B cell (primary cell): ENCODE measurements at regions not wholly inside any gene's neighbourhood (a gene's known extent, or its start where the extent isn't known, plus 50 kb on each side); places are given as distances from the start of the nearest gene placed in this dataset.

Experiments
- ATAC-seq: fragments of 200-7000 bp; cut with Tn5 transposase; one replicate; pipeline ENCODE4 v1.10.0; 2021; ENCODE audit warnings: low read depth, mild to moderate bottlenecking, moderate number of reproducible peaks, moderate library complexity
- CTCF ChIA-PET: fragments of 350-600 bp; sonication (Branson Sonifier 250); formaldehyde crosslinking; loops from one replicate; lab custom pipeline; 2021; ENCODE audit warnings: antibody characterized with exemption, inconsistent platforms; lab: Charles Lee
- POLR2A ChIA-PET: fragments of 350-600 bp; sonication (Branson Sonifier 250); formaldehyde crosslinking; loops from one replicate; lab custom pipeline; 2021; ENCODE audit warnings: antibody characterized with exemption; lab: Charles Lee
- DNase-seq: peaks from one replicate; pipeline ENCODE4 v3.0.0; 2013
- H2AFZ ChIP-seq: 2 replicates; pipeline ENCODE4 v1.6.1; 2012; ENCODE audit warnings: mild to moderate bottlenecking, low read depth, low read length; ENCODE audit not compliant: insufficient read depth, poor library complexity, severe bottlenecking
- H3K27ac ChIP-seq, 2 donors: 1 replicate in 1 of 2; 2 replicates in 1 of 2; pipeline ENCODE4 v1.5.1; 2012 to 2013; ENCODE audit warnings: low read length in 2 of 2, mild to moderate bottlenecking in 2 of 2, moderate library complexity in 1 of 2
- H3K27me3 ChIP-seq, 4 experiments: fragments of 200-600 bp in 1 of 4; sonication (generic) in 1 of 4; replicated peaks in 1 of 4; 1 replicate in 2 of 4; 2 replicates in 2 of 4; pipeline versions ENCODE4 v1.6.1 to v1.7.0; 2013 to 2016; ENCODE audit warnings: low read length in 3 of 4, mild to moderate bottlenecking in 2 of 4, mixed read lengths in 1 of 4, moderate library complexity in 1 of 4; ENCODE audit not compliant: insufficient read depth in 4 of 4, control insufficient read depth in 3 of 4; ENCODE audit errors: control extremely low read depth in 1 of 4
- H3K36me3 ChIP-seq, 2 experiments: replicated peaks in 1 of 2; 1 replicate in 1 of 2; 2 replicates in 1 of 2; pipeline versions ENCODE4 v1.6.1 to v1.7.1; 2013; ENCODE audit warnings: low read length in 1 of 2; ENCODE audit not compliant: insufficient read depth in 2 of 2, control insufficient read depth in 1 of 2; ENCODE audit errors: control extremely low read depth in 1 of 2, extremely low read depth in 1 of 2
- H3K4me1 ChIP-seq, 2 donors: fragments of 200-600 bp in 1 of 2; sonication (generic) in 1 of 2; 1 replicate in 1 of 2; 2 replicates in 1 of 2; pipeline versions ENCODE4 v1.5.1 to v1.6.1; 2013 to 2017; ENCODE audit warnings: low read length in 2 of 2; ENCODE audit not compliant: control insufficient read depth in 2 of 2, insufficient read depth in 2 of 2
- H3K4me2 ChIP-seq: replicated peaks from 2 replicates; pipeline ENCODE3; 2012; ENCODE audit warnings: mild to moderate bottlenecking, low read depth, low read length; ENCODE audit not compliant: poor library complexity, severe bottlenecking
- H3K4me3 ChIP-seq, 5 experiments: fragments of 200-600 bp in 1 of 5; sonication (generic) in 1 of 5; 1 replicate in 3 of 5; 2 replicates in 2 of 5; pipeline versions ENCODE4 v1.5.1 to v1.7.0; 2011 to 2016; ENCODE audit warnings: low read length in 4 of 5, mild to moderate bottlenecking in 4 of 5, low read depth in 2 of 5, control low read depth in 1 of 5, moderate library complexity in 1 of 5; ENCODE audit not compliant: insufficient read depth in 1 of 5; ENCODE audit errors: control extremely low read depth in 1 of 5, extremely low read depth in 1 of 5
- H3K79me2 ChIP-seq: fragments of 200-600 bp; sonication (generic); one replicate; pipeline ENCODE4 v1.6.0; 2016; ENCODE audit warnings: low read length; ENCODE audit not compliant: control insufficient read depth, insufficient read depth
- H3K9ac ChIP-seq: fragments of 200-600 bp; sonication (generic); 2 replicates; pipeline ENCODE4 v1.6.1; 2017; ENCODE audit warnings: mild to moderate bottlenecking, low read length, moderate library complexity
- H3K9me3 ChIP-seq, 3 donors: one replicate each; pipeline versions ENCODE4 v1.6.1 to v1.7.1; 2013; ENCODE audit warnings: low read length in 2 of 3; ENCODE audit not compliant: control insufficient read depth in 2 of 3, insufficient read depth in 1 of 3; ENCODE audit errors: control extremely low read depth in 1 of 3
- H4K20me1 ChIP-seq: 2 replicates; pipeline ENCODE4 v1.6.0; 2012; ENCODE audit warnings: mild to moderate bottlenecking, low read length; ENCODE audit not compliant: insufficient read depth, control insufficient read depth, poor library complexity, severe bottlenecking
- H3K27ac Mint-ChIP-seq: one replicate; pipeline ENCODE4 v1.8.0; 2021; ENCODE audit warnings: mixed read lengths
- H3K27me3 Mint-ChIP-seq: one replicate; pipeline ENCODE4 v1.8.0; 2021; ENCODE audit warnings: mixed read lengths
- H3K4me1 Mint-ChIP-seq: one replicate; pipeline ENCODE4 v1.8.0; 2021; ENCODE audit warnings: mixed read lengths
- H3K4me3 Mint-ChIP-seq: one replicate; pipeline ENCODE4 v1.8.0; 2021; ENCODE audit warnings: mixed read lengths
- H3K9me3 Mint-ChIP-seq: one replicate; pipeline ENCODE4 v1.8.0; 2022; ENCODE audit warnings: mixed read lengths; ENCODE audit not compliant: insufficient read depth
- CTCF ChIP-seq: fragments of 200-600 bp; IDR thresholded peaks from one replicate; pipeline ENCODE4 v1.8.0; 2022; ENCODE audit warnings: antibody characterized with exemption, mild to moderate bottlenecking
- EZH2 ChIP-seq: IDR thresholded peaks from 2 replicates; pipeline ENCODE4 v1.6.1; 2012; ENCODE audit warnings: borderline replicate concordance, low read depth, mild to moderate bottlenecking, moderate library complexity, low read length; ENCODE audit not compliant: insufficient read depth, poor library complexity, severe bottlenecking
- WGBS: methylation state at CpG from one replicate; pipeline ENCODE4 v1.1.5; 2013; ENCODE audit warnings: missing lambda C conversion rate; ENCODE audit not compliant: insufficient coverage; 5-methylcytosine and 5-hydroxymethylcytosine counted together
- intact Hi-C: fragments of 100-400 bp; cut with micrococcal nuclease; formaldehyde crosslinking; loops from one replicate; pipeline ENCODE4 v1.10.0; 2022

- WGBS: 86% methylated on average over 7 of the region's 7 CpGs
- H3K79me2 ChIP-seq: no peaks in the 10 kb centered on the region
- no peaks in the 10 kb centered on the region for H3K9me3 Mint-ChIP-seq
- no peak overlapping the region for H3K4me2 ChIP-seq
- DNase-seq (no peak), ATAC-seq (no peak)
- no peak overlapping the region for H2AFZ ChIP-seq
- H3K27me3 Mint-ChIP-seq: no peaks in the 10 kb centered on the region
- H3K4me3 ChIP-seq: no peak overlapping the region
- no peak overlapping the region for H3K4me3 Mint-ChIP-seq
- H3K4me1 Mint-ChIP-seq: no peaks in the 10 kb centered on the region
- H3K36me3 ChIP-seq: no peaks in the 10 kb centered on the region
- ChIA-PET POLR2A (no interaction called here), CTCF (no interaction called here)
- H3K27ac ChIP-seq: no peak overlapping the region
- H3K9ac ChIP-seq: no peak overlapping the region
- TF ChIP-seq EZH2: no peak
- TF ChIP-seq CTCF: no peak
- no peak overlapping the region for H3K27ac Mint-ChIP-seq
- H3K4me1 ChIP-seq: no peaks in the 10 kb centered on the region
- H3K9me3 ChIP-seq: no peaks in the 10 kb centered on the region
- intact Hi-C loops: no loop called here
- no peaks in the 10 kb centered on the region for H4K20me1 ChIP-seq
- H3K27me3 ChIP-seq: no peaks in the 10 kb centered on the region
These were observed 1099.2 kb downstream of the FAM181B start for GRCh38 chr11:81634483-81634882.

GRCh38 chr11:81602508-81602907, 1131.2 kb downstream of the FAM181B start:
- H3K27ac Mint-ChIP-seq: no peak overlapping the region
- Histone ChIP-seq H3K9ac (no peak overlapping the region), H3K4me3 (no peak overlapping the region), H3K36me3 (no peaks in the 10 kb centered on the region), H3K9me3 (no peaks in the 10 kb centered on the region), H4K20me1 (no peaks in the 10 kb centered on the region), H3K79me2 (no peaks in the 10 kb centered on the region), H3K4me2 (no peak overlapping the region), H3K27me3 (no peaks in the 10 kb centered on the region), H3K4me1 (no peaks in the 10 kb centered on the region), H3K27ac (no peak overlapping the region), H2AFZ (no peak overlapping the region)
- CTCF ChIA-PET: no interaction called here
- no peaks in the 10 kb centered on the region for H3K27me3 Mint-ChIP-seq
- DNase-seq (no peak), ATAC-seq (no peak)
- WGBS: no CpG with 5 or more reads among the region's 1 CpG
- TF ChIP-seq EZH2: no peak
- no peak for TF ChIP-seq CTCF
- H3K9me3 Mint-ChIP-seq: no peaks in the 10 kb centered on the region
- H3K4me1 Mint-ChIP-seq: no peaks in the 10 kb centered on the region
- intact Hi-C loops: no loop called here
- POLR2A ChIA-PET: no interaction called here
- H3K4me3 Mint-ChIP-seq: no peak overlapping the region
